Aorta (tissue), 5 donors: ENCODE measurements at regions not wholly inside any gene's neighbourhood (a gene's known extent, or its start where the extent isn't known, plus 50 kb on each side); places are given as distances from the start of the nearest gene placed in this dataset.
"Not testable (repeated sequence)": the region's sequence is repeated elsewhere in the genome, so short reads cannot be mapped to it uniquely, and the experiment has no call there.

ENCODE experiments used
- ATAC-seq: fragments of 200-7000 bp; cut with Tn5 transposase; one replicate; pipeline ENCODE4 v1.9.1; 2022; ENCODE audit warnings: moderate library complexity; ENCODE audit not compliant: low FRiP score
- DNase-seq, 2 donors: peaks; one replicate each; pipeline ENCODE4 v3.0.0-alpha.2; 2020
- H3K27ac ChIP-seq, 2 donors: one replicate each; pipeline ENCODE4 v1.5.1; 2013; ENCODE audit warnings: low read length in 2 of 2, mild to moderate bottlenecking in 2 of 2, moderate library complexity in 2 of 2, control low read depth in 1 of 2, inconsistent platforms in 1 of 2, low read depth in 1 of 2
- H3K27me3 ChIP-seq, 2 donors: one replicate each; pipeline ENCODE4 v1.6.1; 2013; ENCODE audit warnings: control low read depth in 1 of 2, low read length in 1 of 2, mild to moderate bottlenecking in 1 of 2, moderate library complexity in 1 of 2; ENCODE audit not compliant: insufficient read depth in 2 of 2, control insufficient read depth in 1 of 2
- H3K36me3 ChIP-seq, 2 donors: one replicate each; pipeline ENCODE4 v1.6.1; 2013; ENCODE audit warnings: control low read depth in 1 of 2, low read length in 1 of 2, mild to moderate bottlenecking in 1 of 2; ENCODE audit not compliant: insufficient read depth in 2 of 2, control insufficient read depth in 1 of 2
- H3K4me1 ChIP-seq, 2 donors: one replicate each; pipeline ENCODE4 v1.6.1; 2013; ENCODE audit warnings: low read length in 2 of 2, control low read depth in 1 of 2, mild to moderate bottlenecking in 1 of 2, moderate library complexity in 1 of 2; ENCODE audit not compliant: insufficient read depth in 2 of 2, control insufficient read depth in 1 of 2
- H3K4me3 ChIP-seq, 2 donors: one replicate each; pipeline ENCODE4 v1.5.1; 2013; ENCODE audit warnings: low read length in 2 of 2, control low read depth in 1 of 2, mild to moderate bottlenecking in 1 of 2
- H3K9me3 ChIP-seq: one replicate; pipeline ENCODE4 v1.6.1; 2013; ENCODE audit warnings: mild to moderate bottlenecking, low read length; ENCODE audit not compliant: control insufficient read depth
- WGBS, 2 donors: extraction: QIAGEN DNeasy Blood & Tissue Kit; methylation state at CpG; one replicate each; pipeline ENCODE4 v1.1.7; 2013; 5-methylcytosine and 5-hydroxymethylcytosine counted together
- intact Hi-C, 2 donors: fragments of 100-400 bp; cut with DNase I; formaldehyde crosslinking; loops; one replicate each; pipeline versions ENCODE4 v1.14.2 to v1.15.0; 2022
- donor health status: healthy with polysubstance abuse.
- donor health status: Bipolar disorder and iron deficiency.
- donor health status: DM: no; HTN: no; CAD: no.
- donor health status: DM: no; HTN: no; CAD: no.
- donor health status: DM: yes; HTN: yes; CAD: no.

DNA sequence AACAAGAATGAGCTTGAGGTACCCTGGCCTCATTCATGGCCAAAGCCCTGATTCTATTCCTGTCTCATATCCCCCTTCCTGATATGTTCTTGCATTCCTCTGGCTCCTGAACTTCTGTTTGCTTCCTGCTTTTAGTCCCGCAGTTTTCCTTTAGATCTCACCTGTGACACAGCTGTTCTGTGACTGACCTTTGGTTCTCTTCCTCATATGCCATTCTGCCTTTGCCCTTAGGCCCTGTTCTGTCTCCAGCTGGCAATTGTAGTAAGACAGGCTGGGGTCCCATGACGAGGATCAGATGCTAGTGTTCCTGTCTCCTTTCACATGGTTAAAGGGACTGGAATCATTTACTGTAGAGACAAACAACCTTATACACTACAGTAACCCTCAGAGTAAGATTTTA, 59.0 kb upstream of the PDE3B start:
- Histone ChIP-seq H3K9me3 (no peaks in the 10 kb centered on the region), H3K27ac (no peak overlapping the region), H3K4me1 (no peaks in the 10 kb centered on the region), H3K36me3 (no peaks in the 10 kb centered on the region), H3K4me3 (no peak overlapping the region), H3K27me3 (no peaks in the 10 kb centered on the region)
- no peak for DNase-seq
- 62 to 65% methylated on average over 2 of the region's 2 CpGs for WGBS, 2 donors
- intact Hi-C loops, result loop anchor here in 1 of 2 donors (5.0 kb wide), 1 partner anchor 42 kb away; no protein-coding TSS in a partner anchor
- ATAC-seq, result no peak

DNA sequence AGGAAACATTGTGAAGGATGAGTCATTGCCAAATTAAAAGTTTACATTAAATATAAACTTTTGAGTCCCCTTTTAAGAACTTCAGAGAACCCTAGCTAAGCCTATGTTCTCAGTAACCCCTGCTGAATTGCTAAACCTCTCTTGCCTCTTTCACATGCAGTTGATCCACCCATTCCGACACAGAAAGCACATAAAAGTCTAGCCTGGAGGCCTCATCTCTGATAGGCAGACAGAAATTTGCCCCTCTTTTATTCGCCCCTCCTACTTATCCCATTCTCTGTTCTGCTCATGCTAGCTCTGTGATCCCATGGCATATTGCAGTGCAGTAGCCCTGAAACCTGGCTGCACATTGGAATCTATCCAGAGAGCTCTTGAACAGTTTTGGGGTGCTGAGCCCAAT, 58.2 kb upstream of the PDE3B start:
- intact Hi-C loops, result no loop called here
- Histone ChIP-seq H3K4me3 (no peak overlapping the region), H3K36me3 (no peaks in the 10 kb centered on the region), H3K27ac (no peak overlapping the region), H3K4me1 (no peaks in the 10 kb centered on the region), H3K9me3 (no peaks in the 10 kb centered on the region), H3K27me3 (no peaks in the 10 kb centered on the region)
- 90 to 95% methylated on average over 2 of the region's 2 CpGs for WGBS, 2 donors
- DNase-seq (no peak), ATAC-seq (no peak)

DNA sequence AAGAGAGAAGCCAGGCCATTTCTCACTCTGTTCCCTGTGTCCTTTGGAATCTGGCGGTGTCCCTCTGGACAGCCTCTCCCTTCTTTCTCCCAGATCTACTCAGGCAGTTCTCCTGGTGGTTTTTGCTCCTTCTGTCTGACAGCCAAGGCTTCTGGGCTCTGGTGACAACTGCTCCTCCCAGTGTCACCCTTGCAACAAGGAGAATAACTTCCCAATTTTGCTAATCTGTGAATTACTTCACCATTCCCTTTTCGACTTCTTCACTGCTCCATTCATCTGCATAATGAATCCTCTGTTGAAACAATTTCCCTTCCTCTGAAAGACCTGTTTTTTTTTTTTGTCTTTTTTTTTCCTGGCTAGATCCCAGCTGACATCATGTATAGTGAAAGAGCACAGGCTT, 56.3 kb upstream of the PDE3B start:
- intact Hi-C loops, result no loop called here
- Histone ChIP-seq H3K36me3 (no peaks in the 10 kb centered on the region), H3K4me1 (no peaks in the 10 kb centered on the region), H3K27ac (no peak overlapping the region), H3K27me3 (no peaks in the 10 kb centered on the region), H3K4me3 (no peak overlapping the region), H3K9me3 (no peaks in the 10 kb centered on the region)
- DNase-seq (no peak), ATAC-seq (no peak)
- 75 to 77% methylated on average over 2 of the region's 2 CpGs for WGBS, 2 donors

DNA sequence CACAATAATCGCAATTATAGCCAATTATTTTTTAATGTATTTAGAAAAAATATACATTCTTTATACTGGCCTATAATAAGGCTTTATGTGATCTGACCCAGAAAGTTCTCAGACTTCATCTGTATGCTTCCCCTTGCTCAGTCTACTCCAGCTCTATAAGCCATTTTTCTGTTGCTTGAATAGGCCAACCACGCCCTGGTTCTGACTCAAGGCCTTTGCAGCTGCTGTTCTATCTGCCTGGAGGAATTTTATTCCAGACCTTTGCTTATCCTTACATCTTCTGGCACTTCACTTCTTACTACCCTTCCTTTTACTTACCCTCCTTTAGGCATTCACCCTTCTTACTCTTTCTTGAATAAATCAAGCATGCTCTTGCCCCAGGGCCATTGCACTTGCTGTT, 54.9 kb upstream of the PDE3B start:
- H3K9me3 ChIP-seq, result no peaks in the 10 kb centered on the region
- H3K36me3 ChIP-seq, result no peaks in the 10 kb centered on the region
- H3K4me3 ChIP-seq, result no peak overlapping the region
- no peak overlapping the region for H3K27ac ChIP-seq
- ATAC-seq (no peak), DNase-seq (no peak)
- WGBS, 2 donors, result 95 to 98% methylated on average over 2 of the region's 2 CpGs
- intact Hi-C loops, result no loop called here
- H3K27me3 ChIP-seq, result no peaks in the 10 kb centered on the region
- H3K4me1 ChIP-seq, result no peaks in the 10 kb centered on the region

DNA sequence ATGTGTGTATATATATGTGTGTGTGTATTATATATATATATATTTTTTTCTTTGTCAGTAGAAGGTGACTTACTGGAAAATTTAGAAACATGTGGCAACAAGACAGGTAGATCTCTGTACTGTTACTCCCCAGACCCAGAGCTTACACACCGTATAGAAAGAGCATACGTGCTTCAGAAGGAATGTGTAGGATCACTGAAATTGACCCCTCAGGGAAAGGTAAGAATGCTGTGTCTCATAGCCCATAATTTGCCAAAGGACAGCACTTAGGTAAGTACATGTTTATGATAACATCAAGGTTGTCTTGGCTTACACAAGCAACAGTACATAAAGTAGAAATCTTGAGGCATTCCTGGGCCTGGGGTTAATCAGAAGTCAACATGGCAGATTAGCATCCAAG, 54.2 kb upstream of the PDE3B start:
- H3K4me3 ChIP-seq, result no peak overlapping the region
- H3K27me3 ChIP-seq, result no peaks in the 10 kb centered on the region
- H3K36me3 ChIP-seq, result no peaks in the 10 kb centered on the region
- intact Hi-C loops, result no loop called here
- ATAC-seq (no peak), DNase-seq (no peak)
- 86 to 94% methylated on average over 2 of the region's 2 CpGs for WGBS, 2 donors
- no peaks in the 10 kb centered on the region for H3K9me3 ChIP-seq
- no peak overlapping the region for H3K27ac ChIP-seq
- no peaks in the 10 kb centered on the region for H3K4me1 ChIP-seq

DNA sequence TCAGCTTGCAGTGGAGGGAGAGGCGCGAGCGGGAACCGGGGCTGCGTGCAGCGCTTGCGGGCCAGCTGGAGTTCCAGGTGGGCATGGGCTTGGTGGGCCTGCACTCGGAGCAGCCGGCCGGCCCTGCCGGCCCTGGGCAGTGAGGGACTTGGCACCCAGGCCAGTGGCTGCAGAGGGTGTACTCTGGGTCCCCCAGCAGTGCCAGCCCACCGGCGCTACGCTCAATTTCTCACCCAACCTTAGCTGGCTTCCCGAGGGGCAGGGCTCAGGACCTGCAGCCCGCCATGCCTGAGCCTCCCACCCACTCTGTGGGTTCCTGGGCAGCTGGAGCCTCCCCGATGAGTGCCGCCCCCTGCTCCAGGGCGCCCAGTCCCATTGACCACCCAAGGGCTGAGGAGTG, 52.6 kb upstream of the PDE3B start:
- H3K9me3 ChIP-seq, H3K4me1 ChIP-seq, DNase-seq, ATAC-seq, H3K27me3 ChIP-seq, H3K36me3 ChIP-seq, H3K27ac ChIP-seq, H3K4me3 ChIP-seq, intact Hi-C loops: not testable (repeated sequence)
- WGBS, 2 donors, result 98% methylated on average over 19 of the region's 19 CpGs

DNA sequence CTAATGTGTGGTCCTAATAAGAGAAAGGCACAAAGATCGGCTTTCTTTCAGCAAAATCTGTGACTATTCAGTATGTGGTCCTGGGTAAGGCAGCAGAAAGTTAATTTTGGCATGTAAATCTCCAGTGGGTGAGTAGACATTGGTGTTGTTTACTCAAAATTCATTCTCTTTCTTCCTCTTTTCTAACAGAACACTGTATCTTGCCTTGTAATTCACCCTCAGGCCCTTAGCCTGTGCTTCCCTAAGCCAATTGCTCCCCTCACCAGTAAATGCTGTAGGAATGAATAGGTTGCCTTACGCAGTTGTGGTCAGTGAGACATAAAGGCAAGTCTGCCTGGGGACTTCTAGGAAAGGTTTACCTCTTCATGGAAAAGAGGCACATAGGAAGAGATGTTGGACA, 49.9 kb upstream of the PDE3B start:
- H3K4me3 ChIP-seq, result no peak overlapping the region
- H3K9me3 ChIP-seq, result no peaks in the 10 kb centered on the region
- H3K4me1 ChIP-seq, result no peaks in the 10 kb centered on the region
- intact Hi-C loops, result no loop called here
- no peaks in the 10 kb centered on the region for H3K27me3 ChIP-seq
- H3K27ac ChIP-seq, result no peak overlapping the region
- 95 to 100% methylated on average over 2 of the region's 2 CpGs for WGBS, 2 donors
- DNase-seq (no peak), ATAC-seq (no peak)
- H3K36me3 ChIP-seq, result no peaks in the 10 kb centered on the region
